ENCODE measurements at regions not wholly inside any gene's neighbourhood (a gene's known extent, or its start where the extent isn't known, plus 50 kb on each side); places are given as distances from the start of the nearest gene placed in this dataset.

DNA sequence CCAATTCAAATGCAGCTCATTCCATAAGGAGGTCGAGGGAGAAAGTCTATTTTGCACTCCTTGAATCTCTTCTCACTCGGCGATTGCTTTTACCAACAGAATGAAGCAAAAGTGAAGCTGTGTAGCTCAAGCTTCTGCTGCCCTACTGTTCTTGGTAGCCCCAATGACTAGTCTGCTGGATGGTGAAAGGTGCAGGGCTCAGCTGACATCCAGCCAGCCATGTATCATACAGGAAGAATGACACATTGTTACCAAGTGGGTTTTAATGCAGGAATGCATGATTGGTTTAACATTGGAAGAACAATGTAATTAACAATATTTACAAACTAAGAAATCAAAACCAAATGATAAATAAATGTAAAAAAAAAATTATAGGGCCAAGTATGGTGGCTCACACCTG lies 286.2 kb upstream of the HSFY2 start:
- ATAC-seq (replicated peaks in 1 of 4): no peak
- Histone ChIP-seq H3K27me3 (replicated peaks in 1 of 2; ENCODE audit: control insufficient read depth in 2 of 2, extremely low read depth in 1 of 2, insufficient read depth in 2 of 2, low read length in 1 of 2) (no peaks in the 10 kb centered on the region), H3K4me3 (ENCODE audit: control insufficient read depth in 1 of 2, extremely low read depth in 1 of 2, low read length in 1 of 2) (no peak overlapping the region), H3K27ac (ENCODE audit: low read length) (no peak overlapping the region), H3K9me3 (no peaks in the 10 kb centered on the region), H3K36me3 (ENCODE audit: control insufficient read depth in 2 of 2, extremely low read depth in 1 of 2, insufficient read depth in 1 of 2, low read length in 1 of 2) (no peaks in the 10 kb centered on the region), H3K4me1 (ENCODE audit: control insufficient read depth in 1 of 2, extremely low read depth in 1 of 2, insufficient read depth in 2 of 2, low read length in 2 of 2) (no peaks in the 10 kb centered on the region)
- POLR2A ChIA-PET: no interaction called here
- Mint-ChIP-seq H3K4me1 (no peaks in the 10 kb centered on the region), H3K27ac (no peak overlapping the region), H3K4me3 (no peak overlapping the region), H3K9me3 (no peaks in the 10 kb centered on the region), H3K27me3 (no peaks in the 10 kb centered on the region), H3K36me3 (no peaks in the 10 kb centered on the region)
- no CpG with 5 or more reads among the region's 3 CpGs for WGBS (ENCODE audit: insufficient coverage)
- CTCF ChIA-PET: no interaction called here
- no peak for DNase-seq

DNA sequence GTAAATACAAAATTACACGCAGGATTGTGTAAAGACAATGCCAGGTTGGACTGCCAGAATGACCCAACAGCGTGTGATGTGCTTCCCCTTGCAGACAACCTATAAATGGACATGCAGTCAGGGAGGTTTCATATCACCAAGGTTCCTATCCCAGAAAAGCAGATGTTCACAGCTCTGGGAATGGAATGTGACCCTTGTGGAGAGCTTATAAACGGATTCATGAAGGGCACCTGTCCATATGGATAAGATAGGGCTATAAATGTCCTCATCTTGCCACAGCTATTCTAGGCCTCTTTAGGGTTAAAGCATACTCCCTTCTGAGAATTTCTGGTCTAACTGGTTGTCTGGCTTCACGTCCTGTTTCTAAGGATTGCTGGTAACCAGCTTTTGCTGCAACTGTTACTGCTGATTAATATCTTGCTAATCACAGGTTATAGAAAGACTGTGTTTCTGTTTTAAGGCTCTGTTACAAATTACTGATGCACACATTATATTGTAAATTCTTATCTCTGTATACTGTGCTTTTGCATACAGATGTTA lies 285.4 kb upstream of the HSFY2 start:
- Histone ChIP-seq H3K9me3 (no peaks in the 10 kb centered on the region), H3K27me3 (replicated peaks in 1 of 2; ENCODE audit: control insufficient read depth in 2 of 2, extremely low read depth in 1 of 2, insufficient read depth in 2 of 2, low read length in 1 of 2) (no peaks in the 10 kb centered on the region), H3K4me1 (ENCODE audit: control insufficient read depth in 1 of 2, extremely low read depth in 1 of 2, insufficient read depth in 2 of 2, low read length in 2 of 2) (no peaks in the 10 kb centered on the region), H3K4me3 (ENCODE audit: control insufficient read depth in 1 of 2, extremely low read depth in 1 of 2, low read length in 1 of 2) (no peak overlapping the region), H3K27ac (ENCODE audit: low read length) (no peak overlapping the region), H3K36me3 (ENCODE audit: control insufficient read depth in 2 of 2, extremely low read depth in 1 of 2, insufficient read depth in 1 of 2, low read length in 1 of 2) (no peaks in the 10 kb centered on the region)
- H3K36me3 Mint-ChIP-seq: no peaks in the 10 kb centered on the region
- H3K4me3 Mint-ChIP-seq: no peak overlapping the region
- no peak for DNase-seq
- ATAC-seq (replicated peaks in 1 of 4): no peak
- no peak overlapping the region for H3K27ac Mint-ChIP-seq
- ChIA-PET POLR2A (no interaction called here), CTCF (no interaction called here)
- H3K4me1 Mint-ChIP-seq: peaks cover 0 to 2% (median 0%) of the 10 kb centered on the region in 3 donors
- no CpG with 5 or more reads among the region's 4 CpGs for WGBS (ENCODE audit: insufficient coverage)
- no peaks in the 10 kb centered on the region for H3K27me3 Mint-ChIP-seq
- H3K9me3 Mint-ChIP-seq: no peaks in the 10 kb centered on the region

- DNase-seq (no peak), ATAC-seq (replicated peaks in 1 of 4) (no peak)
- Histone ChIP-seq H3K4me1 (ENCODE audit: control insufficient read depth in 1 of 2, extremely low read depth in 1 of 2, insufficient read depth in 2 of 2, low read length in 2 of 2) (no peaks in the 10 kb centered on the region), H3K4me3 (ENCODE audit: control insufficient read depth in 1 of 2, extremely low read depth in 1 of 2, low read length in 1 of 2) (no peak overlapping the region), H3K27me3 (replicated peaks in 1 of 2; ENCODE audit: control insufficient read depth in 2 of 2, extremely low read depth in 1 of 2, insufficient read depth in 2 of 2, low read length in 1 of 2) (no peaks in the 10 kb centered on the region), H3K36me3 (ENCODE audit: control insufficient read depth in 2 of 2, extremely low read depth in 1 of 2, insufficient read depth in 1 of 2, low read length in 1 of 2) (no peaks in the 10 kb centered on the region), H3K27ac (ENCODE audit: low read length) (no peak overlapping the region), H3K9me3 (no peaks in the 10 kb centered on the region)
- WGBS (ENCODE audit: insufficient coverage): no CpG with 5 or more reads among the region's 1 CpG
- H3K4me1 Mint-ChIP-seq: peaks cover 0 to 2% (median 0%) of the 10 kb centered on the region in 3 donors
- no peak overlapping the region for H3K27ac Mint-ChIP-seq
- ChIA-PET POLR2A (no interaction called here), CTCF (no interaction called here)
- H3K4me3 Mint-ChIP-seq: no peak overlapping the region
- H3K27me3 Mint-ChIP-seq: no peaks in the 10 kb centered on the region
- no peaks in the 10 kb centered on the region for H3K36me3 Mint-ChIP-seq
- no peaks in the 10 kb centered on the region for H3K9me3 Mint-ChIP-seq
These were observed 282.6 kb upstream of the HSFY2 start for GRCh38 chrY:19056138-19056469.

- H3K27ac ChIP-seq (ENCODE audit: low read length): no peak overlapping the region
- Mint-ChIP-seq H3K27ac (no peak overlapping the region), H3K9me3 (no peaks in the 10 kb centered on the region), H3K27me3 (no peaks in the 10 kb centered on the region), H3K4me3 (no peak overlapping the region), H3K4me1 (peaks cover 0 to 2% (median 0%) of the 10 kb centered on the region in 3 donors), H3K36me3 (no peaks in the 10 kb centered on the region)
- no peaks in the 10 kb centered on the region for H3K27me3 ChIP-seq (replicated peaks in 1 of 2; ENCODE audit: control insufficient read depth in 2 of 2, extremely low read depth in 1 of 2, insufficient read depth in 2 of 2, low read length in 1 of 2)
- CTCF ChIA-PET: no interaction called here
- no peak for ATAC-seq (replicated peaks in 1 of 4)
- no peaks in the 10 kb centered on the region for H3K9me3 ChIP-seq
- DNase-seq: no peak
- 100% methylated on average over 1 of the region's 5 CpGs for whole genome bisulfite sequencing (ENCODE audit: insufficient coverage)
- no peaks in the 10 kb centered on the region for H3K4me1 ChIP-seq (ENCODE audit: control insufficient read depth in 1 of 2, extremely low read depth in 1 of 2, insufficient read depth in 2 of 2, low read length in 2 of 2)
- POLR2A ChIA-PET: no interaction called here
- no peaks in the 10 kb centered on the region for H3K36me3 ChIP-seq (ENCODE audit: control insufficient read depth in 2 of 2, extremely low read depth in 1 of 2, insufficient read depth in 1 of 2, low read length in 1 of 2)
- no peak overlapping the region for H3K4me3 ChIP-seq (ENCODE audit: control insufficient read depth in 1 of 2, extremely low read depth in 1 of 2, low read length in 1 of 2)
These were observed 281.9 kb upstream of the HSFY2 start for GRCh38 chrY:19055232-19056137.

DNA sequence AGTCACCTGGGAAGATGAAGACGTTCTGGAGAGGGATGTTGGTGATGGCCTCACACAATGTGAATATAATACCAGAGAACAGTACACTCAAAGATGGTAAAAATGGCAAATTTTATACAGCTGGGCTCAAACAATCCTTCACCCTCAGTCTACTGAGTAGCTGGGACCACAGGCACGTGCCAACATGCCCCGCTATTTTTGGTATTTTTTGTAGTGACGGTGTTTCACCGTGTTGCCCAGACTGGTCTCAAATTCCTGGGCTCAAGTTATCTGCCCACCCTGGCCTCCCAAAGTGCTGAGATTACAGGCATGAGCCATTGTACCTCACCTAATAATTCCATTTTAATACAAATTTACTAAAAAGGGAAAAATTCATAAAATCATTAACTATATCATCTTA lies 280.3 kb upstream of the HSFY2 start:
- Histone ChIP-seq H3K4me1 (ENCODE audit: control insufficient read depth in 1 of 2, extremely low read depth in 1 of 2, insufficient read depth in 2 of 2, low read length in 2 of 2) (no peaks in the 10 kb centered on the region), H3K4me3 (ENCODE audit: control insufficient read depth in 1 of 2, extremely low read depth in 1 of 2, low read length in 1 of 2) (no peak overlapping the region), H3K9me3 (no peaks in the 10 kb centered on the region), H3K27ac (ENCODE audit: low read length) (no peak overlapping the region), H3K36me3 (ENCODE audit: control insufficient read depth in 2 of 2, extremely low read depth in 1 of 2, insufficient read depth in 1 of 2, low read length in 1 of 2) (no peaks in the 10 kb centered on the region), H3K27me3 (replicated peaks in 1 of 2; ENCODE audit: control insufficient read depth in 2 of 2, extremely low read depth in 1 of 2, insufficient read depth in 2 of 2, low read length in 1 of 2) (no peaks in the 10 kb centered on the region)
- ChIA-PET CTCF (no interaction called here), POLR2A (no interaction called here)
- ATAC-seq (replicated peaks in 1 of 4) (no peak), DNase-seq (no peak)
- Mint-ChIP-seq H3K27me3 (no peaks in the 10 kb centered on the region), H3K4me1 (peaks cover 0 to 2% (median 0%) of the 10 kb centered on the region in 3 donors), H3K4me3 (no peak overlapping the region), H3K27ac (no peak overlapping the region), H3K36me3 (no peaks in the 10 kb centered on the region), H3K9me3 (no peaks in the 10 kb centered on the region)
- no CpG with 5 or more reads among the region's 5 CpGs for WGBS (ENCODE audit: insufficient coverage)

- H3K9me3 ChIP-seq: no peaks in the 10 kb centered on the region
- no peak overlapping the region for H3K27ac ChIP-seq (ENCODE audit: low read length)
- Mint-ChIP-seq H3K36me3 (no peaks in the 10 kb centered on the region), H3K4me1 (peaks cover 0 to 2% (median 0%) of the 10 kb centered on the region in 3 donors), H3K4me3 (no peak overlapping the region), H3K27me3 (no peaks in the 10 kb centered on the region), H3K9me3 (no peaks in the 10 kb centered on the region), H3K27ac (no peak overlapping the region)
- POLR2A ChIA-PET: no interaction called here
- CTCF ChIA-PET: no interaction called here
- no peak for DNase-seq
- WGBS (ENCODE audit: insufficient coverage): no CpG with 5 or more reads among the region's 4 CpGs
- no peak overlapping the region for H3K4me3 ChIP-seq (ENCODE audit: control insufficient read depth in 1 of 2, extremely low read depth in 1 of 2, low read length in 1 of 2)
- ATAC-seq (replicated peaks in 1 of 4): no peak
- no peaks in the 10 kb centered on the region for H3K27me3 ChIP-seq (replicated peaks in 1 of 2; ENCODE audit: control insufficient read depth in 2 of 2, extremely low read depth in 1 of 2, insufficient read depth in 2 of 2, low read length in 1 of 2)
- no peaks in the 10 kb centered on the region for H3K4me1 ChIP-seq (ENCODE audit: control insufficient read depth in 1 of 2, extremely low read depth in 1 of 2, insufficient read depth in 2 of 2, low read length in 2 of 2)
- H3K36me3 ChIP-seq (ENCODE audit: control insufficient read depth in 2 of 2, extremely low read depth in 1 of 2, insufficient read depth in 1 of 2, low read length in 1 of 2): no peaks in the 10 kb centered on the region
These were observed 277.5 kb upstream of the HSFY2 start for GRCh38 chrY:19051021-19051420.

All from T-cell (primary cell).